ENCODE measurements at regions not wholly inside any gene's neighbourhood (a gene's known extent, or its start where the extent isn't known, plus 50 kb on each side); places are given as distances from the start of the nearest gene placed in this dataset.

DNA sequence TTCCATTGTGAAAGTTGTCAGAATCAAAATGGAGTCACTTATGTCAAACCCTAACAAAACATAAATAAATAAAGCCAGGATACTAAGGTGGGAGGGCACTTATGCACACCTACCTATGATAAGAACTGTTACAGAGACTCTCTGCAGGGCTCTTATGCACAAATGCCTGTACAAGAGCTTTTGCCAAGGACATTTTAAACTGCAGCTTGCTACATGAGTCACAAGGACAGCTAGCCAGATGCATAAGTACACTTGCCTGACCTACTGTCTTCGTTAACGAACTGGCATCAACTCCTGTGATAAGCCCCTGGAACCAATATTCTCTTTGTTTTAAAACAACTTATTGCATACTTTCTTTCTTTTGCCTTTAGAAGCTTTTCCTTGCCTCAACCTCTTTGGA, 152.9 kb upstream of the SPEF2 start:
- no peak overlapping the region for H3K4me3 ChIP-seq
- no peak for DNase-seq (ENCODE audit: low spot score in 2 of 2)

DNA sequence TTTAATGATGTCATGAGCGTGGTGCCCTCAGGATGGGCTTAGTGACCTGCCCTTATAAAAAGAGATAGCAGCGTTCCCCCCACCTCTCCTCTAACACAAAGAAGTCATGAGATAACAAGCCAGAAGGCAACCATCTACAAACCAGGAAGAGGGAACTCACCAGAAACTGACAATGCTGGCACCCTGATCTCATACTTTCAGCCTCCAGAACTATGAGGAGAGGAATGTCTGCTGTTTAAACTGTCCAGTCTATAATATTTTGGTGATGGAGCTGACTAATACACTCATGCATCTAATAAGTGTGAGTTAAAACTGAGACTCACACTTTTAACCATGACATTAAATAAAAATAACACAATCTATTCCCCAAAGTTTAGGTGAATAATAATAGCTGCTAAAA, 156.1 kb upstream of the SPEF2 start:
- TF ChIP-seq POLR2AphosphoS5 (IDR thresholded peaks at IDR 0.05) (no peak), POLR2A (IDR thresholded peaks at IDR 0.05) (no peak)
- TF ChIP-seq, protein P1, sequence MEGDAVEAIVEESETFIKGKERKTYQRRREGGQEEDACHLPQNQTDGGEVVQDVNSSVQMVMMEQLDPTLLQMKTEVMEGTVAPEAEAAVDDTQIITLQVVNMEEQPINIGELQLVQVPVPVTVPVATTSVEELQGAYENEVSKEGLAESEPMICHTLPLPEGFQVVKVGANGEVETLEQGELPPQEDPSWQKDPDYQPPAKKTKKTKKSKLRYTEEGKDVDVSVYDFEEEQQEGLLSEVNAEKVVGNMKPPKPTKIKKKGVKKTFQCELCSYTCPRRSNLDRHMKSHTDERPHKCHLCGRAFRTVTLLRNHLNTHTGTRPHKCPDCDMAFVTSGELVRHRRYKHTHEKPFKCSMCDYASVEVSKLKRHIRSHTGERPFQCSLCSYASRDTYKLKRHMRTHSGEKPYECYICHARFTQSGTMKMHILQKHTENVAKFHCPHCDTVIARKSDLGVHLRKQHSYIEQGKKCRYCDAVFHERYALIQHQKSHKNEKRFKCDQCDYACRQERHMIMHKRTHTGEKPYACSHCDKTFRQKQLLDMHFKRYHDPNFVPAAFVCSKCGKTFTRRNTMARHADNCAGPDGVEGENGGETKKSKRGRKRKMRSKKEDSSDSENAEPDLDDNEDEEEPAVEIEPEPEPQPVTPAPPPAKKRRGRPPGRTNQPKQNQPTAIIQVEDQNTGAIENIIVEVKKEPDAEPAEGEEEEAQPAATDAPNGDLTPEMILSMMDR (IDR thresholded peaks at IDR 0.05): no peak
- H3K4me1 ChIP-seq: no peaks in the 10 kb centered on the region
- no peak for DNase-seq (ENCODE audit: low spot score in 2 of 2)
- H3K4me3 ChIP-seq: no peak overlapping the region
- no peaks in the 10 kb centered on the region for H3K36me3 ChIP-seq
- no peak overlapping the region for H3K27ac ChIP-seq
- peaks cover 0 to 13% of the 10 kb centered on the region in 2 donors for H3K9me3 ChIP-seq
- intact Hi-C loops (cut with DNase I; ENCODE audit: low total_unique reads): loop anchor here (10.0 kb wide), 1 partner anchor 397 kb away; no protein-coding TSS in a partner anchor
- no peaks in the 10 kb centered on the region for H3K27me3 ChIP-seq

More for the DNA sequence above, 152.9 kb upstream of the SPEF2 start:
- H3K27ac ChIP-seq: no peak overlapping the region
- peaks cover 0 to 6% of the 10 kb centered on the region in 2 donors for H3K9me3 ChIP-seq
- TF ChIP-seq POLR2A (IDR thresholded peaks at IDR 0.05) (no peak), POLR2AphosphoS5 (IDR thresholded peaks at IDR 0.05) (no peak)
- TF ChIP-seq, protein P1 (IDR thresholded peaks at IDR 0.05): no peak
- H3K27me3 ChIP-seq: no peaks in the 10 kb centered on the region
- intact Hi-C loops (cut with DNase I; ENCODE audit: low total_unique reads): loop anchor here (10.0 kb wide), 1 partner anchor 400 kb away; no protein-coding TSS in a partner anchor
- no peaks in the 10 kb centered on the region for H3K36me3 ChIP-seq
- H3K4me1 ChIP-seq: no peaks in the 10 kb centered on the region

DNA sequence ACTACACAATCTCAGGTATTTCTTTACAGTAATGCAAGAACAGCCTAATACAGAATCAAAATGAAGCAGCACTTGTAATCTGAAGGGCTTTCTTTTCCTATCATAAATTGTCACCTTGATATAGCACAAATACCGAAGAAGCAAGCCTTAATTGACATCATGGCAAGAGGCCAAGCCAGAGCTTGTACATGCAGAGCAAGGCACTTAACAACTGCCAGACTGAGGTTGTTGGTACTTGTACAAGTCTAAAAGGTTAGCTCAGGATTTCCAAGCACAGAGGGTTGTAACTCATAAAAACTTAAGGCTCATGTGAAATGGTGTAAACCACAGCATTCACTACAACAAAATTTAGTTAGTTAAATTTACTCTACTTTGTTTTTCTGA, 158.8 kb upstream of the SPEF2 start:
- H3K27ac ChIP-seq: no peak overlapping the region
- no peak overlapping the region for H3K4me3 ChIP-seq
- H3K27me3 ChIP-seq: no peaks in the 10 kb centered on the region
- intact Hi-C loops (cut with DNase I; ENCODE audit: low total_unique reads): no loop called here
- H3K9me3 ChIP-seq: peaks cover 0 to 10% of the 10 kb centered on the region in 2 donors
- H3K36me3 ChIP-seq: no peaks in the 10 kb centered on the region
- no peak for DNase-seq (ENCODE audit: low spot score in 2 of 2)
- no peaks in the 10 kb centered on the region for H3K4me1 ChIP-seq
- TF ChIP-seq POLR2AphosphoS5 (IDR thresholded peaks at IDR 0.05): no peak
- TF ChIP-seq, protein P1 (IDR thresholded peaks at IDR 0.05): no peak
- no peak for TF ChIP-seq POLR2A (IDR thresholded peaks at IDR 0.05)

DNA sequence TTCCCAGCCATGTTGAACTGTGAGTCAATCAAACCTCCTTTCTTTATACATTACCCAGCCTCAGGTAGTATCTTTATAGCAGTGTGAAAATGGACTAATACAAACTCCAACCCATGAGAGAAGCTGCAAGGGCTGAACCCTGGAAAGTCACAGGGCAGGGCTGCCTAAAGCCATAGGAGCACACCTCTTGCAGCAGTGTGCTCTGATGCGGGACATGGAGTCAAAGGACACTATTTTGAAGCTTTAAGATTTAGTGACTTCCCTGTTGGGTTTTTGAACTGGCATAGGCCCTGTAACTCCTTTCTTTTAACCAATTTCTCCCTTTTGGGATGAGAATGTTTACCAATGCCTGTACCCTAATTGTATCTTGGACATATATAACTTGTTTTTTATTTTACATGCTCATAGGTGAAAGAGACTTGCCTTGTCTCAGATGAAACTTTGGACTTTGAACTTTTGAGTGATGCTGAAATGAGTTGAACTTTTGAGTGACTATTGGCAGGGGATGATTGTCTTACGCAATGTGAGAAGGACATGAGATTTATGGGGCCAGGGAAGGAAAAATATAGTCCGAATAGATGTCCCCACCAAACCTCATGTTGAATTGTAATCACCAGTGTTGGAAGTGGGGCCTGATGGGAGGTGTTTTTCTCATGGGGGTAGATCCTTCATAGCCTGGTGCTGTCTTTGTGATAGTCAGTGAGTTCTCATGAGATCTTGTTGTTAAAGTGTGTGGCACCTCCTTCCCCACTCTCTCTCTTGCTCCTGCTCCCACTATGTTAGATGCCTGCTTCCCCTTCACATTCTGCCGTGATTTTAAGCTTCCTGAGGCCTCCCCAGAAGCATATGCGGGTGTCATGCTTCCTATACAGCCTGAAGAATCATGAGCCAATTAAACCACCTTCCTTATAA, 159.5 kb upstream of the SPEF2 start:
- intact Hi-C loops (cut with DNase I; ENCODE audit: low total_unique reads): no loop called here
- Histone ChIP-seq H3K27me3 (no peaks in the 10 kb centered on the region), H3K4me1 (no peaks in the 10 kb centered on the region), H3K27ac (no peak overlapping the region), H3K4me3 (no peak overlapping the region), H3K9me3 (peaks cover 0 to 10% of the 10 kb centered on the region in 2 donors), H3K36me3 (no peaks in the 10 kb centered on the region)
- no peak for DNase-seq (ENCODE audit: low spot score in 2 of 2)
- no peak for TF ChIP-seq POLR2A (IDR thresholded peaks at IDR 0.05)
- TF ChIP-seq, protein P1 (IDR thresholded peaks at IDR 0.05): no peak
- TF ChIP-seq POLR2AphosphoS5 (IDR thresholded peaks at IDR 0.05): no peak

DNA sequence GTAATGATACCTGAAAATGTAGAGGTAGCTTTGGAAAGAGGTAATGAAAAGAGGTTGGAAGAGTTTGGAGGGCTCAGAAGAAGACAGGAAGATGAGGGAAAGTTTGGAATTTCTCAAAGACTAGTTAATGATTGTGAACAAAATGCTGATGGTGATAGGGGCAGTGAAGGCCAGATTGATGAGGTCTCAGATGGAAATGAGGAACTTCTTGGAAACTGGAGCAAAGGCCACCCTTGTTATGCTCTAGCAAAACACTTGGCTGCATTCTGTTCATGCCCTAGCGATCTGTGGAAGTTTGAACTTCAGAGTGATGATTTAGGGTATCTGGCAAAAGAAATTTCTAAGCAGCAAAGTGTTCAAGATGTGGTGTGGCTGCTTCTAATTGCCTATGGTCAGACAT, 161.2 kb upstream of the SPEF2 start:
- intact Hi-C loops (cut with DNase I; ENCODE audit: low total_unique reads): no loop called here
- TF ChIP-seq, protein P1 (IDR thresholded peaks at IDR 0.05): no peak
- no peak for TF ChIP-seq POLR2A (IDR thresholded peaks at IDR 0.05)
- TF ChIP-seq POLR2AphosphoS5 (IDR thresholded peaks at IDR 0.05): no peak
- Histone ChIP-seq H3K27ac (no peak overlapping the region), H3K9me3 (peaks cover 0 to 10% of the 10 kb centered on the region in 2 donors), H3K4me1 (no peaks in the 10 kb centered on the region), H3K27me3 (no peaks in the 10 kb centered on the region), H3K4me3 (no peak overlapping the region), H3K36me3 (no peaks in the 10 kb centered on the region)
- no peak for DNase-seq (ENCODE audit: low spot score in 2 of 2)

All from breast epithelium (tissue), 4 donors.